ENCODE measurements at regions not wholly inside any gene's neighbourhood (a gene's known extent, or its start where the extent isn't known, plus 50 kb on each side); places are given as distances from the start of the nearest gene placed in this dataset.

DNA sequence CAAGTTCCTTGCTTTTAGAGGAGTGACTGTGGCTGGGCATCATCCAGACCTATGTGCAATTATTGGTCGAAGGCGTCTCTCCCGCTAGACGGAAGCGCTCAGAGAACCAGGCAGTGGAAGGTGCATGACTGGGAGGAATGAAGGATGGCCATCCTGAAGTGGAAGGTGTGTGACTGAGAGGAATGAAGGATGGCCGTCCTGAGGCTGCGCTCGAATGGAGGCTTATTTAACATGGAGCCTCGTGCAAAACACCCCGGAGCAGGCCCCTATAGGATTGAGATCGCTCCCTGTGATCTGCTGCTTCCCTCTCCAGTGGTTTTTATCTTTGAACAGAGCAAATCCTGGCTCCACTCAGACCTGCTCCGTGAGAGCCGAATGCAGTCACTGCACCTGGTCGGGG is 140.2 kb upstream of the ID2 start:
- no peak overlapping the region for H3K27ac ChIP-seq
- H3K27me3 ChIP-seq, result no peaks in the 10 kb centered on the region
- H3K36me3 ChIP-seq, result no peaks in the 10 kb centered on the region
- TF ChIP-seq, protein P1, sequence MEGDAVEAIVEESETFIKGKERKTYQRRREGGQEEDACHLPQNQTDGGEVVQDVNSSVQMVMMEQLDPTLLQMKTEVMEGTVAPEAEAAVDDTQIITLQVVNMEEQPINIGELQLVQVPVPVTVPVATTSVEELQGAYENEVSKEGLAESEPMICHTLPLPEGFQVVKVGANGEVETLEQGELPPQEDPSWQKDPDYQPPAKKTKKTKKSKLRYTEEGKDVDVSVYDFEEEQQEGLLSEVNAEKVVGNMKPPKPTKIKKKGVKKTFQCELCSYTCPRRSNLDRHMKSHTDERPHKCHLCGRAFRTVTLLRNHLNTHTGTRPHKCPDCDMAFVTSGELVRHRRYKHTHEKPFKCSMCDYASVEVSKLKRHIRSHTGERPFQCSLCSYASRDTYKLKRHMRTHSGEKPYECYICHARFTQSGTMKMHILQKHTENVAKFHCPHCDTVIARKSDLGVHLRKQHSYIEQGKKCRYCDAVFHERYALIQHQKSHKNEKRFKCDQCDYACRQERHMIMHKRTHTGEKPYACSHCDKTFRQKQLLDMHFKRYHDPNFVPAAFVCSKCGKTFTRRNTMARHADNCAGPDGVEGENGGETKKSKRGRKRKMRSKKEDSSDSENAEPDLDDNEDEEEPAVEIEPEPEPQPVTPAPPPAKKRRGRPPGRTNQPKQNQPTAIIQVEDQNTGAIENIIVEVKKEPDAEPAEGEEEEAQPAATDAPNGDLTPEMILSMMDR (IDR thresholded peaks at IDR 0.05; ENCODE audit: low read depth, low read length), result no peak
- H3K4me3 ChIP-seq, result no peak overlapping the region
- no peaks in the 10 kb centered on the region for H3K9me3 ChIP-seq (ENCODE audit: low read depth)
- peaks cover 63% of the 10 kb centered on the region for H3K4me1 ChIP-seq (ENCODE audit: low read depth)
- no peak for DNase-seq (ENCODE audit: low read depth in 1 of 2, low spot score in 1 of 2)

DNA sequence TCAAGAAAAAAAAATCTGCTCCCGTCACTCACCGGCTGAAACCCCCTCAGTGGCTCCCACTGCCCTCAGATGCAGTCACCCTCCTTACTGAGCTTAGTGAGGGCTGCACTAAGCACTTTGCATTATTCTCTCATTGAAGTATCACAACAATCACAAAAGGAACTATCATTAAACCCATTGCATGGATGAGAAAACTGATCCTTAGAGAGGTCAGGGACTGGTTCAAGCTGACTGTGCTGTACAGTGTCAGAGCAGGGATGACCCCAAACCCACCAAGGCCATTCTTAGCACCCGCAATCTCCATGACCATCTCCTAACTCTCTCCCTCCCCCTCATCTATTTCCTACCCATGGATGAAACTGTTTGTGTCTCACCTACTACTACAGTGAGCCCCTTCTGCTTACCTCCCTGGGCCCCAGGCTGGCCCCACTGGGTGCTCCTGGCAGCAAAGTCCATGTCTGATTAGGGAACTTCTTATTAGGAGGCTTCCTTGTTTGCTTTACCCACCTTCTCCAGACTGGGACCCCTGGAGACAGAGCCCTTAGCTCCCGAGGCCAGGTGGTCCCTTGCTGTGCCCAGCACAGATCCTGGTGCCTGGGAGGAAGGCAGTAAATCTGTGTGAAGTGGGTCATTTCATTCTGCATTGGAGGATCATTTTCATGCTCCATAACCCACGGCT is 139.3 kb upstream of the ID2 start:
- Histone ChIP-seq H3K27me3 (no peaks in the 10 kb centered on the region), H3K27ac (no peak overlapping the region), H3K36me3 (no peaks in the 10 kb centered on the region), H3K9me3 (ENCODE audit: low read depth) (no peaks in the 10 kb centered on the region), H3K4me3 (no peak overlapping the region), H3K4me1 (ENCODE audit: low read depth) (peaks cover 54% of the 10 kb centered on the region)
- TF ChIP-seq, protein P1 (IDR thresholded peaks at IDR 0.05; ENCODE audit: low read depth, low read length), result no peak
- no peak for DNase-seq (ENCODE audit: low read depth in 1 of 2, low spot score in 1 of 2)

DNA sequence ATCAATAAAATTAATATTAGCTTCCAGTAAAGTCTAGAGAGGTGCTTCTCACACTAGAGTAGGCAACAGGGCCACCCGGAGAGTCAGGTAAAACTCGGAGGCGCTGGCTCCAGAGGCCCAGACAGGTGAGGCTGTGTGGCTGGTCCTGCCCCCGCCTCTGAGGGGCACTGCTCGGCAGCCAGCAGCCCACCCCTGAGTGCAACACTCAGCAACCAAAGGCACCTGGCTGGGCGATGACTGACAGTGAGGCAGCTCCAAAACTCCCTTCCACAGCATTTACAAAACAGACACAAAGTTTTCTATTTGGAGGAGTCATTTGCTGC is 138.8 kb upstream of the ID2 start:
- Histone ChIP-seq H3K4me1 (ENCODE audit: low read depth) (peaks cover 54% of the 10 kb centered on the region), H3K4me3 (no peak overlapping the region), H3K27ac (no peak overlapping the region)

DNA sequence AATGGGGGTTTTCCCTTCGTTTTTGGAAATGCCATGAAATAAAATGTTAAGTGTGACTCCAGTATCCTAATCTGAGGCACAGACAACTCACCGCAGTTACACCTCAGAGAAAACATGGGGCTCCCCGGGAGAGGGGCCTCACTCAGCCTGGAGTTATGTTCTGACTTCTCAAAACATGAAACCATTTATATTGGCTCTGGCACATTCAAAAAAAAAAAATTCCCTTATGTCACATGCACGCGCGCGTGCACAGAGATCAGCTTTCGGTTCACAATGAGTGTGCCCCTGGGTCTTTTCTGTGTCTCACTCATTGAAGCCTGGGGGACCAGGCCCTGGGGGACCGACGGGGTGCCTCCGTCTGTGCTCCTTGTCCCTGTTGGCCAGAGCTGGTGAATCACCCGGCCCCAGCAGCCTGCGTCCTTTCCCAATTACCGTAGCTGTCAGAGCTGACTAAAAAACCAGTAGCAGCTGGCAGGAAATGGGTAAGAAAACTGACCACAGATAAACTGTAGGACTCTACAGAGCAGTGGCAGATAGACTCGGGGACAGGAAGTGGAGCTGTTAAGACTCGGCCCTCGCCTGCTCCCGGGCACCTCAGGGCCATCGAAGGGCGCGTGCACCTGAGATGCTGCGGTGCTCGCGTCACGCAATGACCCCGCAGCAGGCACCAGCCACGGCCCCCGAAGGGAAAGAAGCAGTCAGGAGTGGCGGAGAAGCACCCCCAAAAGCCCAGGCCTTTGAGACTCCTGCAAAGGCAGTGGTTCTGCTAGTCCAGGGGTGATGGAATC is 138.3 kb upstream of the ID2 start:
- peak in 1 of 2 donors; percentile 85 for DNase-seq (ENCODE audit: low read depth in 1 of 2, low spot score in 1 of 2)
- Histone ChIP-seq H3K9me3 (ENCODE audit: low read depth) (no peaks in the 10 kb centered on the region), H3K4me1 (ENCODE audit: low read depth) (peaks cover 56% of the 10 kb centered on the region), H3K4me3 (no peak overlapping the region), H3K27me3 (no peaks in the 10 kb centered on the region), H3K27ac (no peak overlapping the region), H3K36me3 (no peaks in the 10 kb centered on the region)
- TF ChIP-seq, protein P1 (IDR thresholded peaks at IDR 0.05; ENCODE audit: low read depth, low read length), result no peak

More for the DNA sequence above, 138.8 kb upstream of the ID2 start:
- no peaks in the 10 kb centered on the region for H3K9me3 ChIP-seq (ENCODE audit: low read depth)
- DNase-seq (ENCODE audit: low read depth in 1 of 2, low spot score in 1 of 2), result no peak
- TF ChIP-seq, protein P1 (IDR thresholded peaks at IDR 0.05; ENCODE audit: low read depth, low read length), result no peak
- H3K27me3 ChIP-seq, result no peaks in the 10 kb centered on the region
- no peaks in the 10 kb centered on the region for H3K36me3 ChIP-seq

DNA sequence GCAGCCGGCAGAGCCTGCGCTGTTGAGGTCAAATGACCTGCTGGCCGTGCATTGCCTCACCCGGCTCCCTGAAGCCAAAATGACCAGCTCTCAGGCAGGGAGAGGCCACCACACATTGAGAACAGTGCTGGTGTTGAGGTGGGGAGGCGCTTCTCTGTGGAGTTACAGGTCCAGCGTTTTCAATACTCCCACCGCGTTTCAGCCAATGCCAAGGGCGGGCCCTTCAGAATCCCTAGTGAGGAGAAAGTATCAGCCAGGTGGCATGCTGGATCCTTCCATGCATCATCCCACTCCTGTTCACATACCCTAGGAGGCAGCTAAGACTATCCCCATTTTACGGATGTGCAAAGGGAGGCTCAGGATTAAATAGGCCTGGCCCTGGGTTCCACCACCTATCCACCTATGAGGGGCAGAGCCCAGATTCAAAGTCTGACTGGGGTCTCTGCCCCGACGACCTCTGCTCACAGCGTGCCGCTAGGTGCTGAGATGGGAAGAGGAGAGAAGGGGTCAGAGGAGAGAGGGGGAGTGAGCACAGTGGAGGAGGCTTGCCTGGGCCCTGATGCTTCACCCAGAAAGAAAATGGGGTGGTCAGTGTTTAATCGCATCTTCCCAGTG is 137.6 kb upstream of the ID2 start:
- Histone ChIP-seq H3K9me3 (ENCODE audit: low read depth) (no peaks in the 10 kb centered on the region), H3K36me3 (no peaks in the 10 kb centered on the region), H3K4me1 (ENCODE audit: low read depth) (peaks cover 56% of the 10 kb centered on the region), H3K27ac (no peak overlapping the region), H3K27me3 (no peaks in the 10 kb centered on the region), H3K4me3 (no peak overlapping the region)
- DNase-seq (ENCODE audit: low read depth in 1 of 2, low spot score in 1 of 2), result no peak
- TF ChIP-seq, protein P1 (IDR thresholded peaks at IDR 0.05; ENCODE audit: low read depth, low read length), result no peak
